HG02973 (cell line): ENCODE measurements at regions not wholly inside any gene's neighbourhood (a gene's known extent, or its start where the extent isn't known, plus 50 kb on each side); places are given as distances from the start of the nearest gene placed in this dataset.

Experiments used
- ATAC-seq: cut with Tn5 transposase; IDR thresholded peaks from one replicate; pipeline ENCODE4 v1.9.1; 2021; ENCODE audit warnings: moderate library complexity; ENCODE audit not compliant: unreplicated experiment

DNA sequence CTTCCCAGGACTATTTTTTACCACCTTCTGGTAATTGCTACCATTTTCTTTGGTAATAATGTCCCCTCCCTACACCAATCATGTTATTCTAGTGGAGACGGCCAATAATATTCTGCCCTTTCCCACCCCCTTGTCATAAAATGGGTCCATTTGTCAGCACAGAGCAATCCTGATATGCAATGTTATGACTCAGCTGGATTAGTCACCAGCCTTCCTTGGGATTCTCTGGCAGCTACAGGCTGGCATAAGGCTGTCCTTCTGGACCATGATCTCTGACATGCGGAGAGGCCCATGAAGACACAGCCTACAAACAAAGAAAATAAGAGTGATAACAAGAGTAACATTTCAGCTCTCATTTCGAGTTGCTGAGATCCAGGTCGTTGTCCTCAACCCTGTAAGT, 222.0 kb upstream of the CPNE8 start:
- ATAC-seq = no peak

DNA sequence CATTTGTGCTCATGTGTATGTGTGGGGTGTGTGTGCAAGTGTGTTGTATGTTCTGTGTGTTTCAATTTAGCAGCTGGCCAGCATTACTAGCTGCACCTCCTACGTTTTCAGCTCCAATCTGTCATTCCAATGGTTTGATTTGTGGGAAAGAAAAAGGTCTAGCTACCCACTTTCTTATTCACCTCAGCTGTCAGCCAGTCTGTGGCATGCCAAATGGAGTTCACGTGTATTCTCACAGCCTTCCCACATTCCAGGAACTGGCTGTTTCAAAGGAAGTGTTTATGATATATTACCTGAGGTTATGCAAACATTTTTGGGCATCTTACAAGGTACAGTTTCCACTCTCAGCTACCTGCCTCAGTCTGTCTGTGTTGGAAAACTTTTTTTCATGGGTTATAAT, 220.2 kb upstream of the CPNE8 start:
- ATAC-seq = no peak

- ATAC-seq = no peak
Observed at GRCh38 chr12:39124768-39125167, 219.4 kb upstream of the CPNE8 start.

- no peak for ATAC-seq
Observed at GRCh38 chr12:39123580-39124253, 218.3 kb upstream of the CPNE8 start.

GRCh38 chr12:39122562-39123204, 217.3 kb upstream of the CPNE8 start:
- ATAC-seq = no peak

- ATAC-seq = no peak
Observed at GRCh38 chr12:39116861-39117260, 211.5 kb upstream of the CPNE8 start.

- ATAC-seq = no peak
Observed at GRCh38 chr12:39112064-39112463, 206.7 kb upstream of the CPNE8 start.

DNA sequence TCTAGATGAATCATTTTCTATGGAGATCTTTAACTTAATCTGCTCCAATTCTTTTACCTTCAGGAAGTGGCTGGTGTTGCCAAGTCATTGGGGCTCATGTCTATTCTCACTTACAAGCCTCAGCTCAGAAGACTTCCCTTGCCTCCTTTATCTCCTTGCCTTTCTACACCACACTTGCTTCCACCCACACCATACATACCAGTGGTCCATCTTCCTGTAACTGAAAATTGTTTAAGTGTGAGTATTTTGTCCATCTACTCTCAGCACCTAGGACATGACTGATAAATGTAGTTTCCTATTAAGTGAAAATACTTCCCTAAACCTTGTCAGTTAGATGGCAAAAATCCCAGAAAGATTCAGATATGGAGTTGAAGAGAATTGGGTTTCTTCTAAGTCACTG, 199.7 kb upstream of the CPNE8 start:
- ATAC-seq = no peak

- peak; percentile 95 for ATAC-seq
Observed at GRCh38 chr12:39103552-39104165, 198.3 kb upstream of the CPNE8 start.

DNA sequence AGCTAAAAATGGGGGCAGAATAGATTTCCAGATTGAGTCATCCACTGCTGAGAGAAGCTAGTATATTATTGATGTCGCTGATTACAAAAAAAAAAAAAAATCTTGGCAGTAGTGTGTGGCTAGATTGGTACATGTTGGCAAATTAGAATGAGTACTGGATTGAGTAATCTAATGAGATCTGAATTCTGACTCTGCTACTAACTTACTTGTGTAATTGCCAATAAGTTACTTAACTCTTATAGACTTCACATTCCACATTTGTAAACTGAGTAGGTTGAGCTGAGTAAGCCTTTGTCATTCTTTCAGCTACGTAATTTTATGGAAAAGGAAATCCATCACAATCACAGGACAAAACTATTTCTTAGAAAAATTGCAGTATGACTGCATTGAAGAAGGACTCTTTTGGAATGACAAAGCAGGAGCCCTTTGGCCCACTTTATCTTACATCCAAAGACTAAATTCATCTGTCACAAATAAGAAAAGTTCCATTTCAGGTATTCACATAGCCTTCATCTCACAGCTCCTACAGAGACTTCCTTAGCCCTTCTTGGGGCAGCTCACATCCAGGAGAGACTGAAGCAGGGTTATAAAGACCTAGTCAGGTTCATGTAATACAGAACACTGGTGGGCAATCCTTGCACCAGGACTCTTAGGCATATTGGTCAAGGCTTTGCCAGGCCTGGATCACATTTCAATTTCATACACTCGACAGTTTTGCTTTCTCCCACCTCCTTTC, 197.3 kb upstream of the CPNE8 start:
- ATAC-seq = no peak

DNA sequence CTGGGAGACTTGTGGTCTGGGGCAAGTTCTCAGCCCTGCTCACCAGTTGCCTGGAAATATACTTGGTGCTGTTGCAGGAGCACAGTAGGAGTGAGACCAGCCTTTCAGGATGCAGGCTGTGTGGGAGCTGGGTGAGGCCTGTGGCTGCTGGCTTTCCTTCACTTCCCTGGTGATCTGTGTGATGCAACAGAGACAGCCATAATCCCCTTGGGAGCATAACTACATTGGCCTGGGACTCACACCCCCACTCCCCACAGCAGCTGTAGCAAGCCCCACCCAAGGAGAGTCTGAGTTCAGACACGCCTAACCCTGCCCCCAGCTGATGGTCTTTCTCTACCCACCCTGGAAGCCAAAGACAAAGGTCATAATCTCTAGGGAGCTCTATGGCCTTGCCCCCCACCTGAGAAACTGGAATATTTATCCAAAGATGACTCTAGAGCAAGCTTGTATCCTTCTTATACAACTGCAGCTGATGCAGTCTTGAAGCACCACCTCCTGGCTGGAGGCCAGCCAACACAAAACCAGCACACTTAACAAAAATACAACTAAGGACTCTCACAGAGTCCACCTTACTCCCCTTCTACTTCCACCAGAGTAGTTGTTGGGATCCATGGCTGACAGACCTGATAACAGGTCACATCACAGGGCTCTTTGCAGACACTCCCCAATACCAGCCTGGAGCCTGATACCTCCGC, 190.4 kb upstream of the CPNE8 start:
- no peak for ATAC-seq

- no peak for ATAC-seq
Observed at GRCh38 chr12:39081910-39082309, 176.5 kb upstream of the CPNE8 start.

GRCh38 chr12:39077226-39077625, 171.8 kb upstream of the CPNE8 start:
- ATAC-seq = no peak

DNA sequence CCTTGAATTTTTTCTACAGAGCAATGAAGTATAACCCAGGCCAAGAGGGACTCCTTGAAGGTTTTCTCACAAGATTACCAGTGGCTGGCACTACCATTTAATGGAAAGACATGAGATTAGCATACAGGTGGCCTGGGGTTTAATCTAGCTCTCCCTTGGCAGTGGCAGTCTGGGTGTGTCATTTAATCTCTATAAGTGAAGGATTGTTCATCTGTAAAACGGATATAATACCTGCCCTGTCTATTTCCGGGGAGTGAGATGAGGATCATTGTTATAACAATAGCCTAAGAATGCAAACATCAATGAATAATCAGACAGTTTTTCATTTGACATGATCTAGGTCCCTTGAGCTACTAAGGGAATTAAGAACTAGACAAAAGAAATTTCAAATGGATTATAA, 168.7 kb upstream of the CPNE8 start:
- no peak for ATAC-seq

- no peak for ATAC-seq
Observed at GRCh38 chr12:39072658-39073057, 167.3 kb upstream of the CPNE8 start.

- no peak for ATAC-seq
Observed at GRCh38 chr12:39071611-39072010, 166.2 kb upstream of the CPNE8 start.

GRCh38 chr12:39070775-39071174, 165.4 kb upstream of the CPNE8 start:
- ATAC-seq = no peak

DNA sequence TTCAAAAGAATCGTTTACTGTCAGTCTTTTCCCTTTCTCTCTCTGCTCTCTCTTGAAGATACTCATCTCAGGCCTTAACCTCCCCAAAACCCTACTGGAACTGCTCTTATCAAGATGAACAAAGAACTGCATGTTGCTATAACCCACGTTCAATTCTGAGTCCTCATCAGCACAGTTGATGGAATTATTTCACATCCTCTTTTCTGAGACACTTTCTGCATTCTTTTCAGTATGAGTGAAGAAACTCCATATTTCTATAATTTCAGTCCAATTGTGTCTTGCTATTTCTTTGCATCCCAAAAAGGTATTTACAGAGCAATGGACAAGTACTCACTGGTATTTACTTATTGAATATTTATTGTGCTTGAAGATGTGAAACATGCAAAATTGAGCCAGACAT, 160.1 kb upstream of the CPNE8 start:
- ATAC-seq = no peak

DNA sequence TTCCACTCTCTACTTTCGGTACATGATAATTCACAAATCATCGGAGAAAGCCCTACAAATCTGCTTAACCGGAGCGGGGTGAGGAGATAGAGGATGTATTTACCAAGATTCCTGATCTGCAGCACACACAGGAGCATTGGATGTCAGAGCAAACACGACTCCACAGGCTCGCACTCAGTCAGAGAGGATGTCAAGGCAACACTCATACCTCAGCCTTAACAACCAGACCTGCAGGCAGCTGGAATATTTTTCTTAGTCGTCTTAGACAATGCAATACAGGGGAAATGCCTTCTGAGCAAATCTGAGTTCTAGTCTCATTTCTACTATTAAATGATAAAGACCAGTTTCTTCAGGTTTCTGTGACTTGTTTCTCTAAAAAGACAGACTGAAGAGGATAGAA, 159.3 kb upstream of the CPNE8 start:
- no peak for ATAC-seq

GRCh38 chr12:39062266-39062996, 157.0 kb upstream of the CPNE8 start:
- ATAC-seq = no peak

- no peak for ATAC-seq
Observed at GRCh38 chr12:39061576-39061975, 156.2 kb upstream of the CPNE8 start.
